GM12872 (cell line): ENCODE measurements at regions not wholly inside any gene's neighbourhood (a gene's known extent, or its start where the extent isn't known, plus 50 kb on each side); places are given as distances from the start of the nearest gene placed in this dataset.

Source experiments
- CTCF ChIP-seq: IDR thresholded peaks from 3 replicates; pipeline ENCODE4 v1.5.1; 2011; ENCODE audit warnings: low read depth, mild to moderate bottlenecking, low read length, moderate library complexity; ENCODE audit not compliant: insufficient read depth

- no peak for TF ChIP-seq CTCF
These were observed 455.0 kb downstream of the ZIC3 start for GRCh38 chrX:138020941-138021340.

DNA sequence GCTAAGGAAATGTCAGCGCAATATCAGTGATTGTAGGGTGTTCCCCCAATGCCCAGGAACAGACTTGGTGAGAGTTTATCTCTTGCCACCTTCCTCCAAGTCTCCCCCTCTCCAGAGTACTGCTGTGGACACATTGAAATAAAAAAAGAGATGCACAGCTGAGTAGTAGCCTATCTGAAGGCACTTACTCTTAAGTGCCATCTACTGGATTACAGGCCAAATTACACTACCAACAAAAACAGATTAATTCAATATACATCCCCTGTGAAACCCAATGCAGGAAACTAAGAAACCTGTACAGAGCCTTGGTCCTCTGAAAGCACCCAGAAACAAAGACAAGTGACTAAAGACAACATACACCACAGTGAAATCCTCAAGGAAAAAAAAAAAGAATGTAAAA is 460.3 kb downstream of the ZIC3 start:
- TF ChIP-seq CTCF = peak; percentile 44; the same call in 1 of the 3 replicates

DNA sequence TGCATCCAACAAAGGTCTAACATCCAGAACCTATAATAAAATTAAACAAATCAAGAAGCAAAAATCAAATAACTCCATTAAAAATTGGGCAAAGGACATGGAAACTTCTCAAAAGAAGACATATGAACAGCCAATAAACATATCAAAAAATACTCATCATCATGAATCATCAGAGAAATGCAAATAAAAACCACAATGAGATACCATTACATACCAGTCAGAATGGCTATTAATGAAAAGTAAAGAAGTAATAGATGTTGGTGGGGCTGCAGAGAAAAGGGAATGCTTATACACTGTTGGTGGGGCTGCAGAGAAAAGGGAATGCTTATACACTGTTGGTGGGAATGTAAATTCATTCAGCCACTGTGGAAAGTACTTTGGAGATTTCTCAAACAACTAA is 465.8 kb downstream of the ZIC3 start:
- no peak for TF ChIP-seq CTCF

- no peak for TF ChIP-seq CTCF
These were observed 468.2 kb downstream of the ZIC3 start for GRCh38 chrX:138034136-138034535.

GRCh38 chrX:138037548-138037947 is 471.6 kb downstream of the ZIC3 start:
- no peak for TF ChIP-seq CTCF

GRCh38 chrX:138057883-138058282 is 492.0 kb downstream of the ZIC3 start:
- no peak for TF ChIP-seq CTCF

- TF ChIP-seq CTCF = no peak
These were observed 493.0 kb downstream of the ZIC3 start for GRCh38 chrX:138058931-138059330.

DNA sequence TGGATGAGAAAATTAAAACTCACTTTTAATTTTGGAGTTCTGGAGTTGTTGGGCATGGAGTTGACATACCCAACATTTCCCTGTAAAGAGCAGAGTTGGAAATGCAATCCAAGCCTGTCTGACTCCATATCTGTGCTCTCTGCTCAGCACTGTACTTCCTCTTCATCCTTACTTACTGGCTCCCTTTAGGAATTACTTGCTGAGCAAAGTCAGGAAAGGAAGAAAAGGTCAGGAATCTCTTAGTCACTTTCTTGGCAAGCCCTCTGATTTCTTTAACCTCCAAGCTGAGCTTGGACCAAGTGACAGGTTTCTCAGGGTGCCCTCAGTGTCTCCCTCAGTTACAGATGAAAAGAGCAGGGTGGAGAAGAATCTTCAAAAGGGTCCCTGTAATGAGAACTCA is 501.5 kb downstream of the ZIC3 start:
- no peak for TF ChIP-seq CTCF
